ENCODE measurements at regions not wholly inside any gene's neighbourhood (a gene's known extent, or its start where the extent isn't known, plus 50 kb on each side); places are given as distances from the start of the nearest gene placed in this dataset.
"Not testable (repeated sequence)": the region's sequence is repeated elsewhere in the genome, so short reads cannot be mapped to it uniquely, and the experiment has no call there.

DNA sequence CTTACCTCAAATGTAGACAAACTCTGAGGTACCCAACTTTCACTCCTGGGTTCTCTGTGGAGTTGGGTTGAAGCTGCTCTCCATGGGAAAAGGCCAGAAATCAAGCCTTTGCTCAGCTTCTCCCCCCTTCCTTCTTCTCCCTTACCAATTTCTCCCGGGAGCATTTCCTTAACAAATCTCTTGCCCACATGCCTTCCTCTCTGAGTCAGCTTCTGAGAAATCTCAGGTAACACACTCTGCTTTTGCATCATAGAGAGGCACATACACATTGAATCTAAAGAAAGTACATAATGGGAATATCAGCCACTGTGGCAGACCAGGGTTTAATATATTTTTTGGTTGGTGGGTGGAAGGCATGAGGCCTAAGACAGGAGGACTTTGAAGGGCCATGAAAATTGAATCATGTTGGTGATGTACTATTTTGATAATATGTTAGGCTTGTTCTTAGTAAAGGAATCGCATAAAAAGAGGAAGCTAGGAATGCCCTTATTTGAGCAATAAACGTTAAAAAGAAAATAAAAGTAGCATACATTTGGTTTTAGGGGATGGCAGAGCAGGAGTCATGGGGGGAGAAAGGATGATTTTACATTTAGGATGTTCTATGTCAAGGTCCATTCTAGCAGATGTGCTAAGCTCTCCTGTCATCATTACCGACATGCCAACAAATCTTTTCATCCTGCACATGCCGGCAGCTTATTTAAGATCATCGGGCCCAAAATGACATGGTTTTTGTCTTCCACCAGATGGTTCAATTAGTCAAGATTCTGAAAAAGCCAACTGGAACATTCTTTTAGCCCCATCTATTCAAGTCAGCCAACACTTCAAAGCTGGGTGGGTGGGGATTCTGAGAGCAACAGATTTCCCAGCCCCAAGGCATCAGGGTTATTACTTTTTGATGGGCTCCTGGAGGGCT is 199.5 kb upstream of the CLINT1 start:
- ATAC-seq, result no peak
- DNase-seq, result no peak

DNA sequence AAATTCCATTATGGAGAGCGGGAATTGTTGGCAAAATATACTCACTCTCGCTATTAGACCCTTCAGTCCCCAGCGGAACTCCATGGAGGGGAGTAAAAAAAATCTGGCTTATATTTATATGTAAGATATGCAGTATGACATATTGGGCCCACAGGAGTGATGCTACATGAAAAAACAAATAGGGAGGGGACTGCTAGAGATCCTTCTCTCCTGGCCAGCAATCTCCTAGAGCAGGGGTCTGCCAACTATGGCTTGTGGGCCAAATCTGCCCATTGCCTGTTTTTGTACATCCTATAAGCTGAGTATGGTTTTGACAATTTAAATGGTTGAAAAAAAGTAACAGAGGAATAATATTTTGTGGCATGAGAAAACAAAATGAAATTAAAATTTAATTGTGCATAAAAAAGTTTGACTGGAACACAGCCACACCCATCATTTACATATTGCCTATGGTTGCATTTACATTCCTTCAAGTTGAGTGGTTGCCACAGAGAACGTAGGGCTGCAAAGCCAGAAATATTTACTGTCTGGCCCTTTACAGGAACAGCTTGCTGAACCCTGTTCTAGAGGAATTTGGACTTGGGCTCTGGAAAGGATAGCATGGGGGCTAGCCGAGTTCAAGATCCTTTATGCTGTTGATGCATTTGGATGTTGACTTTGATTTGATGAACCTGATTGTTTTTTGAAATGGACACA is 197.3 kb upstream of the CLINT1 start:
- DNase-seq (no peak), ATAC-seq (no peak)

DNA sequence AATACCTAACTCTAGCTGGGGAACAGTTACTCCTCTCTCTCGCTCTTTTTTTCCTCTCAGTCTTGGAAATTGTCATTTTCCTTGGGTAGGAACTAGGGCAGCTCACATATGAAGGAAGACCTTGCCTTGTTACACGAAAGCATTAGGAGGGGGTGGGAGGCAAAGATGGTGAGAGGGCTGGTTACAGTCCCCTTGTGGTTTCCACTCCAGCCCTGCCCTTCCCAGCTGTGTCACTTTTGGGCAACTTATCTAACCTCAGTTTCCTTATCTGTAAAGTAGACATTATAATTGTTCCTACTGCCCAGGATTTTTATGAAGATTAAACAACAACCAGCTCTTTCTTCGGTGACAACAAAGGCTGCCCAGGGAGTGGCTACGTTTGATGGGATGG is 196.2 kb upstream of the CLINT1 start:
- ATAC-seq (no peak), DNase-seq (no peak)

DNA sequence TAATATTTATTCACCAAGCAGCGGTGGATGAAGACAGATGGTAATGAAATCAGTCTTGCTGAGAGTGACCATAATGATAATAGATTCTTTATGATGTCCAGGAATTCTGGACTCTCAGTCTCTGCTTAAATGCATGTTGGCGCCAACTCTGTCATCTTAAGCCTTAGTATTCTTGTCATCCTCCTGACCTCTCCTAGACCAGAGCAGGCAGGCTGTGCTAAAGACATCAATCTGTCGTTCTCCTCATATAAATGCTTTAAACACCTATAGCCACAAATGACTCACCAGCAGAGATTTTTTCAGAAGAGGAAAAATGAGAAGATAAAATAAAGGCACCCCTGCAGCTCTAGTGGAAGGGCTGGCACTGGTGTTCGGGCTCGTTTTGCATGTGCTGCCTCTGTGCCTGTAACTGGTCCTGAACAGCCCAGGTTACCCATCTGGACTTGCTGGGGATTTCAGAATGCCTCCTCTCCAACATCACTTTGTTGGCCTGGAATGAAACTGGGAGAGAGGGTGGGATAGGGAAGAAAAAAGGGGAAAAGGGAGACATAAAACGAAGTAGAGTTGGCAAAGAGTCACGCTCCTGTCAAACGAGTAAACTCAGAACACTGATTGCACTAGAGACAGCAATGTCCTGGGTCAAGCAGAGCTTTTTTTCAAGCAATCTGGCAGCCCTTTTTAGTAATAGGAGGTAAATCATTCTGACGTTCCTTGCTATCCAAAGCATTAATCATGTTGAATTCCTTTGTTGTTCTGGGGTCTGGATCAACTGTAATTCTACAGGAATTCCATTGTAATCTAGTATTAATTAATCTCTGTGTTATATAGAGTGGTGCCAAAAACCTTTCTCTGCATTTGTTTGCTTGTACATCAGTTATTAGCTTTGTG is 195.5 kb upstream of the CLINT1 start:
- DNase-seq (no peak), ATAC-seq (no peak)

DNA sequence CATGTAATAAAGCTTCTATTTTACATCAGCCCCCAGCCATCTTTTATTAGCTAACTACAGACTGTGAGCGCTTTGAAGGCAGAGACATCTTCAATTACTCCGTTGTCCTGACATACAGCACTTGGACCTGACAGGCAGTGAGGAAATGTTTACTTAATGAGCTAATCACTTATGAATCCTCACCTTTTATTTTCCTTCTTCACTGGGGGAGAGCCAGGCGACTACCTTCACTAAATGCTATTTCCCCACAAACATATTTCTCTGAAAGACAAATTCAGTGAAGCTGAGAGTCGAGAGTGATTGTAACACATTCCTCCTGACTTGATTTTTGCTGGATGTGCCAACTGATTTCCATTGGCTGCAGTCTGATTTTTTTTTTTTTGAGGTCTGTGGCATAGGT is 192.1 kb upstream of the CLINT1 start:
- no peak for DNase-seq
- ATAC-seq, result no peak

DNA sequence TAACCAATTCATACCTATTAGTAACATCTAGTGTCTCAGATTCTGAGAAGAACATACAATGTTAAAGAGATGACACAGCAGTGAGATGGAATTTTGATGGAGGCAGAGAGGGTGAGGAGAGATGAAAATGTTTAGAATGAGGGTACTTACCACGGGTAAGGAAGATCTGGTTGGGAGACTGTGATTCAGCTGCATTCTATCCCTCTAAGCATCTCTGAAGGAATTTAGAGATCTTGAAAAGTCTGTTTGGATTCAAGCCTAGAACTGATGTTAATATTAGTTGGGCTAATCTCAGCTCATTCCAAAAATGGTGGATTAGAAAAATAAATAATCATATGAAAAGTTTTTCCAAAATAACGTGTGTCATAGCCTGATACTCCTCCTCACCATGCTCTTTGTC is 191.5 kb upstream of the CLINT1 start:
- DNase-seq, result no peak
- ATAC-seq, result no peak

DNA sequence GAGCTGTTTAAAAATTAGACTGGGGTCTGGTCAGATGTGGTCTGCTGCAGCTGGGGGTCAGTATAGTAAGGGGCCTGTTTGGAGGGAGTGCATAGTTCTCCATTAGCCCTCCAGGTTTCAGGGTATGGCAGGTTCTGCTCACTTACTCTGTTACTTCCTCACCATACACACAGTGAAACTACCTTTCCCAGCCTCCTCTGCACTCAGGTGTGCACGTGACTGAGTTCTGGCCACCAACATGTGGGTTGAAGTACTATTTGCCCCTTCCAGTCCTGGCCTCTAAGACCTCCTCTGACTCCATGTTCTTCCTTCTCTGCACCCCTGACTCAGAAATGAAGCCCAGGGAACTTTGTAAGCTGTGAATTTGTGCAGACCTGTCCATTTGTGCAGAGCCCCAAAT is 190.5 kb upstream of the CLINT1 start:
- DNase-seq (no peak), ATAC-seq (no peak)

DNA sequence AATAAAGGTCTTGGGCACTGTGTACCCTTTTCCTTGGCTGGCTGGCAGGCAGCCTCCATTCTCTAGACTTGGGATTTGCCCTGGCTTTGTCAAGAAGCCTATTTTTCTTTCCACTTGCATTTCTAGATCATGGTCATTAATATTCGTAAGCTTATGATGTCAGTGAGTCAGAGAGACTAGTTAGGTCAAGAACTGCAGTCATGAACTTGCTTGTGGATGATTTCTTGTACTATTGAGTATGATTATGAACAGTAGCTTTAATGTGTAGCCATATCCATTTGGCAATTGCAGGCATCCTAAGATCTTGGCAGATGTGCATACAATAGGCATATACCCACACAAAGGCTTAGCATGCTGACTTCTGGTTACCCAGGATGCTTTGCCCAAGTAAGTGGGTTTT is 186.8 kb upstream of the CLINT1 start:
- DNase-seq, result no peak
- ATAC-seq, result no peak

DNA sequence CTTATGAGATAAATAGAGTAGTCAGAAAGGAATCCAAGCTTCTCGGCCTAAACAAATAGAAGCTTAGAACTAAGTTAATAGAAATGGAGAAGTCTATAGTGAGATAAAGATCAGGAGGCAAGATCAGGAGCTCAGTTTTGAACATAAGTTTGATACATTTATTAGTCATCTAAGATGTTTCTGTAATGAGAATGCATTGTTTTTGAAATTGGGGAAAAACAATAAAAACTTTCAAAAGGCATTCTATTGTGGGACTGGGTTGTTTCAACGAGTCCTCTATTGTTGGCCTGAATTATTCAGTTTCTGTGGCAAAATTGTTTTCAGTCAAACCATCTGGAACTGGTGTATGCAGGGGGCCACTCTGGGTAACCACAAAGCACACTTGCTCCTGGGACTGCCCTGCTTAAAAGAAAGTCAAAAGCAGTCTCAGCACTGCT is 181.0 kb upstream of the CLINT1 start:
- no peak for DNase-seq
- no peak for ATAC-seq

DNA sequence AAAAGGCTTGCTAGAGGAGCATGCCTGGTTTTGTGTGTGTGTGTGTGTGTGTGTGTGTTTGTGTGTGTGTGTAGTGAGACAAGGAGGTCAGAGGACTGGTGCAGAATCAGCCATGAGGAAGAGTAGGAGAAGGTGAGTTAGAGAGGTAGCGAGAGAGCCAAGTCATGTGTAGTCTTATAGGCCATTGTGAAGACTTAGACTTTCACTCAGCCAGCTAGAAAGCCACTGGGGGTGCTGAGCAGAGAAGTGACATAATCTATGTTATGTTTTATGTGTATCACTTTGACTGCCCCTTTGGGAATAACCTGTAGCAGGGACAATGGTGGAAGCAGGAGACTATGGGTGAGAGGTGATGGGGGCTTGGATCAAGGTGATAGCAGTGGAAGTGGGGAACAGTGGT is 180.5 kb upstream of the CLINT1 start:
- DNase-seq (no peak), ATAC-seq (no peak)

DNA sequence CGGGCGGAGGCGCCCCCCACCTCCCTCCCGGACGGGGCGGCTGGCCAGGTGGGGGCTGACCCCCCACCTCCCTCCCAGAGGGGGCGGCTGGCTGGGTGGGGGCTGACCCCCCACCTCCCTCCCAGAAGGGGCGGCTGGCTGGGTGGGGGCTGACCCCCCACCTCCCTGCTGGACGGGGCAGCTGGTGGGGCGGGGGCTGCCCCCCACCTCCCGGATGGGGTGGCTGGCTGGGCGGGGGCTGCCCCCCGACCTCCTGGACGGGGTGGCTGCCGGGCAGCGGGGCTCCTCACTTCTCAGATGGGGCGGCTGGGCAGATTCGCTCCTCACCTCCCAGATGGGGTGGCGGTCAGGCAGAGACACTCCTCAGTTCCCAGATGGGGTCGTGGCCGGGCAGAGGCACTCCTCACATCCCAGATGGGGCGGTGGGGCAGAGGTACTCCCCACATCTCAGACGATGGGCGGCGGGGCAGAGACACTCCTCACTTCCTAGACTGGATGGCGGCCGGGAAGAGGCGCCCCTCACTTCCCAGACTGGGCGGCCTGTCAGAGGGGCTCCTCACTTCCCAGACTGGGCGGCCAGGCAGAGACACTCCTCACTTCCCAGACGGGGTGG is 178.1 kb upstream of the CLINT1 start:
- DNase-seq, ATAC-seq: not testable (repeated sequence)

DNA sequence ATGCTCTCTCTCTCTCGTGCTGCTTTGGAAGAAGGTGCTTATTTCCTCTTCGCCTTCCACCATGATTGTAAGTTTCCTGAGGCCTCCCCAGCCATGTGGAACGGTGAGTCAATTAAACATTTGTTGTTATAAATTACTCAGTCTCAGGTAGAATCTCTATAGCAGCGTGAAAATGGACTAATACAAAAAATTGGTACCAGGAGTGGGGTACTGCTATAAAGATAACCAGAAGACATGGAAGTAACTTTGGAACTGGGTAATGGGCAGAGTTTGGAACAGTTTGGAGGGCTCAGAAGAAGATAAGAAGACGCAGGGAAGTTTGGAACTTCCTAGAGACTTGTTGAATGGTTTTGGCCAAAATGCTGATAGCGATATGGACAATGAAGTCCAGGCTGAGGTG is 175.6 kb upstream of the CLINT1 start:
- DNase-seq, ATAC-seq: not testable (repeated sequence)

DNA sequence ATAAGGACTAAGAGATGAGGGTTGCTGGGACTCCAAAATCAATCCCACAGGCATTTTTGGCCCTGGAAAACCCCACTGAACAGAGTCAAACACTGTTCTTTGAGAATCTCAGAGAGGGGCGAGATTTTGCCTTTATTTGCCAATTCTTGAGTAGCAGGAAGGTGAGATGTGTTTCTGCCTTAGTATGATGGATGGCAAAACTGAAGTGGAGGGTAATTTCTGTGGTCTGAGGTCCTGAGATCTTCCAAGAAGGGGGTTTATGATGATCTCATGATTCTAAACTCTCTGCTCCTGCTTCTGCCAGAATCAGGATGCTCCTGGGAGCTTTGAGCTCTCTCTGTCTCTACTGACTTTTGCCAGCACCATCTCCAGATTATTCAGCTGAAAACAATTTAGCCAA is 174.8 kb upstream of the CLINT1 start:
- ATAC-seq (no peak), DNase-seq (no peak)

DNA sequence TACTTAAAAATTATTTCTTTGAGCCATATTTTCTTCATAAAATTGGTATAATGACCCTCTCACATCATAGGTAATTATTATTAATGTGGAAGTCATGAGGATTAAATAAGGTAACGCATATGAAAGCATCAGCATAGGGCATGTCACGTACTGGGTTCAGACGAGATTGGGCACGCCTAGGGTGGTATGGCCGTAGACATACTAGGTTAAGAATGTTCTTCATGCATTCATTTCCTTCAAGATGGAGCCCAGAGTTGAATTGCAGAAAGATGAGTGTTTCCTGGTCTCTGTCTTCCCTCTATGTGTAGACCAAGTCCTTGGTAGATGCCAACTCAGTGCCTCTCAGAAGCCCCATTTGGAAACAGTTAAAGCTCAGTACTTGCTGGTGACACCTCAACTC is 174.1 kb upstream of the CLINT1 start:
- no peak for DNase-seq
- no peak for ATAC-seq

DNA sequence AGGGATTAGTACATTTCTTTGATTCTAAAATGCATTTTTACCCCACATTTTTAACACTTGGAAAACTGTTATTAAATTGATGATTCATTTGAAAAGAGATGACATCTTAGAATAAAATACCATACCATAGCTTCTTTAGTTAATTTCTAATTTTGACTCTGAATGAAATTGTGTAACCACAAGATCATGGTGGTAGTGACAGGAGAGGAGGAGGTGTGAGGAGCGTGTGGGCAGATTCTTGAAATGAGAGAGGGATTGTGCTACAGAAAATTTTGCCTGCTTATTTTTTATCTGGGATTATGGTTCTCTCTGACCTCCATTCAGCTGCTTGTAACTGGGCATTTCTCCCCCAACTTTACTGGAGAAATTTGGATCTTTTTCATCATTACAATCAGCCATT is 173.3 kb upstream of the CLINT1 start:
- ATAC-seq, result no peak
- DNase-seq, result no peak

DNA sequence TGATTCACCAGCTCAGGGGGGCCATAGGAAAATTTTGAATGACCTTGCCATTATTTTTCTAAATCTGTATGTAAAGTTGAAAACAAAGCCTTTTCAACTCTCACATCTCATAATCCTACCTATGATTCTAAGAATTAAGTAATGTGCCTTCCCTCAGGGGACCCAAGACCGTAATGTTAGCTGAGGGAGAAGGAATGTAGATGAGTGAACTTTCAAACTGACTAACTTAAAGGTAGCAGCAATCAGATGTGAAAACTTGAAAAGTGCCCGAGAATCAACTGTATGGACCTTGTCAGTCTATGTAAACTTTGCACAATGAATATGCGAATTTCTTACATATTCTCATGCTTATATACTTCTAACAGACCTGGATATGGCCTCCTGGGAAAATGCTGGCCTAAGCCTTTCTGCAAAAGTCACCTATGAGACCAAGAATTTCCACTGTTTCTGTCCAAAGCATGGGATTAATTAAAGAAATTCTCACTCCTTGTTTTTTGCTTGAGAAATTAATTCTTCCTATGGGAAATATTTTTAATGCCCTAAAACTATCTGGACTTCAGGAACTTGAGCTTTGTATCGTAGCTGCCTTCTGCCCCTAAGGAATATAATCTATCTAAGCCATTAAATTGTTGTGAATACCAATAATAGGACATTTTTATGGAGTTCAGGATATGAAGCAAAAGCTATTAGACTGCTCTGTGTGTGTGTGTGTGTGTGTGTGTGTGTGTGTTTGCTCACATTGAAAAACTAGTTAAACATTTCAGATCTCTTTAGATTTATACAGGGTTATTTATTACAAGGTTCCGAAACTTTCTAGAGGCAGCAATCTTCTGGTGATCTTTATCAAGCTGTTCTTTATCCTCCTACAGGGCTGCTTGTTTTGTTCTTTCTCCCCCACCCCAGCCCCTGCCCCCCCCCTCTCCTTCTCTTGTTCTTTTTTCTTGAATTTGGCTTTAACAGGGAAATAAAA is 169.1 kb upstream of the CLINT1 start:
- no peak for DNase-seq
- no peak for ATAC-seq

DNA sequence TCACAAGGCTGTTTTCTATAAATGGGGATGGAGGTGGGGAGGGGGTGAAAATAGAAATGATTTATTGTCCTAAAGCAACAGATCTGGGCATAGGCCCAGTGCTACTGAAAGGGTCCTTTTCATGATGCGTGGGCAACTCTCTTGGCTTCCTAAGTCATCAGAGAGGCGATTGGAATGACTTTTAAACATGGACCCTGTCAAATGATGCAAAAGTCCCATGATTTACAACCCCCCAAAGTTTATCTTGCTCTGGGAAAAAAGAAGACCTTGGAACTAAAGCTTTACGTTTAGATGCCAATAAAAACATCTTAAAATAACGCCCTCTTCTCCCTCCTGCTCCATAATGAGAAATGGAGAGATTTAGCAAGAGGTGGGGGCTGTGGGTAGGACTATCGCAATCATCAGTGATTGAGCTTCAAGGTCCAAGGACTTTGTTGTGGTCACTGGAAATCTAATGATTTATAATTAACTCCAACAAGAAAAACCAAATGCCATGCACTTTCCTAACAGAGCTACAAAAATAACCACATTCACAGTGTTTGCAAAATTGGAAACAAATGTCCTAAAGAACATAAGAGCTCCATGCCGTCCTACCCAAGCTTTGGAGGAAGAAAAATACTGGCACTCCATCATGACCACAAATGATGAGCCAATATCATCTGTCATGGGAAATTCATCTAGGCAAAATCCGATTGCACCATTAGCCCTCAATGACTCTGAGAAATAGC is 167.5 kb upstream of the CLINT1 start:
- DNase-seq, result no peak
- ATAC-seq, result no peak

DNA sequence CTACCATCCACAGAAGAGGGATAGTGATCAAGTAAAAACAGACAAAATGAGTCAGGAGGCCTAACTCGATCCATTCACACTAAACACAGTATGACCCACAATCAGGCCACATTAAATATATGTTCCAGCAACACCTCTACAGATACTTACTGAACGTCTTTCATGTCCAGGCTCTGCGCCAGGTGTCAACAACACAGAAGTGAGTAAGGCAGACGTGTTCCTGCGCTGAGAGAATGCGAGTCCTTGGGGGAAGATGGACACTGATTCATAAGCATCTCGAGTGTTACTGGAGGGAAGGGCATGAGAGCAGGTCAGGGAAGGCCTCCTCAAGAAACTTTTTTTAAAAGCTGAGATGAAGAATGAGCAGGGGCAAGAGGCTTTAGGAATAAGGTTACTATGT is 164.3 kb upstream of the CLINT1 start:
- ATAC-seq (no peak), DNase-seq (no peak)

DNA sequence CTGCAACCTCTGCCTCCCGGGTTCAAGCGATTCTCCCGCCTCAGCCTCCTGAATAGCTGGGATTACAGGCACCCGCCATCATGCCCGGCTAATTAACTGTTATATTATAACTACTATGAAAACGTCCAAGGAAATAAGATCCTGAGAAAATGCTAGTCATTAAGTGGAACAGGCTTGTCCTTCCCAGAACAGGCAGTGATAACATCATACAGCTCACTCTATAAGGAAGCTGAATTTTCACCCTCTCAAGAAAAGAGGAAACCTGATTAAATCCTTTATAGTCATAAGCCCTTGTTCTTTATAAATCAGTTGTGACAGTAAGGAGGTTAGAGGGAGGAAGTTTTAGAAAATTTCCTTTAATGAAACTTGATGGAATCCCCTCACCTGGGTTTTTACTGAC is 163.9 kb upstream of the CLINT1 start:
- ATAC-seq (no peak), DNase-seq (no peak)

DNA sequence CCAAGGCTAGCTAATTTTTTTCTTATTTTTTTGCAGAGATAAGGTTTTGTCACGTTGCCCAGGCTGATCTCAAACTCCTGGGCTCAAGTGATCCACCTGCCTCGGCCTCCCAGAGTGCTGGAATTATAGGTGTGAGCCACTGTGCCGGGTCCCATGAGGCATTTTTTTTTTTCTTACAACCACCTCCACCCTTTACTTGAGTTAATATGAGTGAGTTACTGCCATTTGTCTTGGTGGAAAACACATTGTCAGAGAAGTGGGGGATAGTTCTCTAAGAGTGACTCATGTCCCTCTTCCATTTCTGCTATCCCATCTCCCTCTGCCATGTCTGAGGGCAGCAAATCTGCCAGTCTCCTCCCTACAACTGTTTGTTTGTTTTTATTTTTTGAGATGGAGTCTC is 163.4 kb upstream of the CLINT1 start:
- ATAC-seq (no peak), DNase-seq (no peak)

All from stimulated activated naive CD8-positive, alpha-beta T cell treated with anti-CD3 and anti-CD28 coated beads, Interleukin-15, Interleukin-2, amounts not matched to agents 100 U/mL and 50 U/mL, for 24 hours (primary cell).